NCI-H2029 (cell line): ENCODE measurements at regions not wholly inside any gene's neighbourhood (a gene's known extent, or its start where the extent isn't known, plus 50 kb on each side); places are given as distances from the start of the nearest gene placed in this dataset.

ENCODE experiments used
- DNase-seq: peaks from one replicate; lab custom pipeline; 2025; lab: John Stamatoyannopoulos, UW

GRCh38 chr18:78726326-78727056 is 253.1 kb upstream of the SALL3 start:
- no peak for DNase-seq

GRCh38 chr18:78727057-78727739 is 252.4 kb upstream of the SALL3 start:
- DNase-seq, result no peak

- no peak for DNase-seq
Measured at GRCh38 chr18:78727877-78728783, 251.5 kb upstream of the SALL3 start.

- no peak for DNase-seq
Measured at GRCh38 chr18:78728784-78729467, 250.7 kb upstream of the SALL3 start.

GRCh38 chr18:78730546-78730945 is 249.1 kb upstream of the SALL3 start:
- DNase-seq, result no peak

GRCh38 chr18:78731016-78731397 is 248.6 kb upstream of the SALL3 start:
- no peak for DNase-seq

- DNase-seq, result no peak
Measured at GRCh38 chr18:78731398-78732032, 248.1 kb upstream of the SALL3 start.

- no peak for DNase-seq
Measured at GRCh38 chr18:78732273-78733210, 247.1 kb upstream of the SALL3 start.

GRCh38 chr18:78733762-78734613 is 245.6 kb upstream of the SALL3 start:
- DNase-seq, result no peak

GRCh38 chr18:78734614-78734945 is 245.0 kb upstream of the SALL3 start:
- DNase-seq, result no peak

- no peak for DNase-seq
Measured at GRCh38 chr18:78735131-78736014, 244.2 kb upstream of the SALL3 start.

GRCh38 chr18:78736015-78736690 is 243.5 kb upstream of the SALL3 start:
- DNase-seq, result no peak

- DNase-seq, result no peak
Measured at GRCh38 chr18:78737006-78737915, 242.4 kb upstream of the SALL3 start.

- DNase-seq, result no peak
Measured at GRCh38 chr18:78738076-78738690, 241.4 kb upstream of the SALL3 start.

GRCh38 chr18:78739115-78739514 is 240.5 kb upstream of the SALL3 start:
- DNase-seq, result no peak

GRCh38 chr18:78739882-78740677 is 239.5 kb upstream of the SALL3 start:
- no peak for DNase-seq
